ENCODE measurements at regions not wholly inside any gene's neighbourhood (a gene's known extent, or its start where the extent isn't known, plus 50 kb on each side); places are given as distances from the start of the nearest gene placed in this dataset.
"Not testable (repeated sequence)": the region's sequence is repeated elsewhere in the genome, so short reads cannot be mapped to it uniquely, and the experiment has no call there.

GRCh38 chr14:49965068-49965651 lies 72.3 kb downstream of the ARF6 start:
- TF ChIP-seq CTCF (IDR thresholded peaks at IDR 0.05; ENCODE audit: low read depth, low read length, missing input control); TAF1 (conservative IDR thresholded peaks at IDR 0.05); NR2F2 (IDR thresholded peaks at IDR 0.05); EGR1 (IDR thresholded peaks at IDR 0.05; ENCODE audit: low read depth in 2 of 2): not testable (repeated sequence)
- peak; percentile 62 to 75 for TF ChIP-seq HNF4A (conservative IDR thresholded peaks at IDR 0.05)
- peak; percentile 47 to 49 for TF ChIP-seq RAD21 (IDR thresholded peaks at IDR 0.05)
- peak; percentile 43 for TF ChIP-seq MAX (IDR thresholded peaks at IDR 0.05)
- peak in 1 of 2 donors; percentile 48 for TF ChIP-seq JUND (IDR thresholded peaks at IDR 0.05)
- TF ChIP-seq YY1 (IDR thresholded peaks at IDR 0.05): peak; percentile 45
